ENCODE measurements at regions not wholly inside any gene's neighbourhood (a gene's known extent, or its start where the extent isn't known, plus 50 kb on each side); places are given as distances from the start of the nearest gene placed in this dataset.

DNA sequence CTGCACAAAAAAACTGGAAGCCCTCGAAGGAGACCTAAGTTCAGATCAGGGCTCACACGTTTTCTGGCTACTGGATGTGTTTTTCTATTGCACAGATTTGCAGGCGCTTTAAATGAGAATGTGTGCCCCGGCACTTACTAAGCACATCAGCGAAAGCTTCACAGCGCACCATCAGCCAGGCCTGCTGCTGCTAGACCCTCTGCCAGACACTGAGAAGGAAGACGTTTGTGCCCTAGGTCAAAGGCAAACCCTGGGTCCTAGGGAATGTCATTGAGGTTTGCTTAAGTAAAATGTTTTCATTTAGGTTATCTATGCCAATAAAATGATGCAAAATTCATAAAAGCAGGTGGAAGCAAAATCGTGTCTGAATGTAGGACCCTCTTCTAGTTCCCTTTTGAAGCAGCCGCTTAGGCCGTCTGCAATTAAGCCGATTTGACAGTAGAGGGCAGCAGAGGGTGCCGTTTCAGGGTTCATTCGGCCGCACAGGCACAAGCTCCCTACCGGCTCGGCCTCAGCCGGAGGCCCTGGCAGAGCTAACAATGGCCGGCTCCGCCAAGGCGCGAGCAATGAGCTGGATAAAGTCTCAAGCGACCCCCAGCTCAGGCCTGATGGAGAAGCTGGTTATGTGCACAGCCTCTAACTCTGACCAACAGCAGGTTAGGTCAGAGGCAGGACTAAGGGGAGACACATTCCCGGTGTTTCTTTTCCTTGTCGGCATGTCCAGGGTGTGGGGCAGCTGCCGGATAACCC is 107.2 kb upstream of the FOXA2 start (continued):
- TF ChIP-seq TCF7 (IDR thresholded peaks at IDR 0.05; ENCODE audit: low read depth) (peak; percentile 33; the same call in 1 of the 2 replicates), ZNF652 (CRISPR knock-in tag; IDR thresholded peaks at IDR 0.05; ENCODE audit: borderline replicate concordance, low read depth) (no peak), ZNF160 (CRISPR knock-in tag; IDR thresholded peaks at IDR 0.05) (no peak), NFKBIZ (CRISPR knock-in tag; IDR thresholded peaks at IDR 0.05) (no peak), CBX2 (IDR thresholded peaks at IDR 0.05; ENCODE audit: low read depth, low read length) (no peak), CBX2 (CRISPR knock-in tag; IDR thresholded peaks at IDR 0.05; ENCODE audit: low read depth) (peak; percentile 56; the same call in 1 of the 2 replicates), HIC2 (CRISPR knock-in tag; IDR thresholded peaks at IDR 0.05; ENCODE audit: low read depth) (no peak), AGO2 (optimal IDR thresholded peaks at IDR 0.05; ENCODE audit: low read depth, low read length) (no peak), ZNF83 (CRISPR knock-in tag; IDR thresholded peaks at IDR 0.05; ENCODE audit: borderline replicate concordance) (0 out of 2 replicates have a peak, but pooled peaks have one; percentile 16), HNF4G (IDR thresholded peaks at IDR 0.05; ENCODE audit: borderline replicate concordance, low read depth, low read length) (no peak), HNF4G (CRISPR knock-in tag; IDR thresholded peaks at IDR 0.05; ENCODE audit: borderline replicate concordance, low read depth) (0 out of 2 replicates have a peak, but pooled peaks have one; percentile 18), PAWR (CRISPR knock-in tag; IDR thresholded peaks at IDR 0.05; ENCODE audit: borderline replicate concordance) (no peak), THAP11 (CRISPR knock-in tag; IDR thresholded peaks at IDR 0.05) (peak; percentile 66), RBFOX2 (IDR thresholded peaks at IDR 0.05; ENCODE audit: low read depth, low read length) (no peak), IRF2 (CRISPR knock-in tag; IDR thresholded peaks at IDR 0.05) (peak; percentile 61), SAP130 (CRISPR knock-in tag; IDR thresholded peaks at IDR 0.05; ENCODE audit: low read depth) (no peak), MATR3 (CRISPR knock-in tag; IDR thresholded peaks at IDR 0.05) (no peak), MTF2 (CRISPR knock-in tag; IDR thresholded peaks at IDR 0.05; ENCODE audit: borderline replicate concordance) (0 out of 2 replicates have a peak, but pooled peaks have one; percentile 28), ZNF12 (CRISPR knock-in tag; IDR thresholded peaks at IDR 0.05) (no peak), ZNF788 (CRISPR knock-in tag; IDR thresholded peaks at IDR 0.05; ENCODE audit: borderline replicate concordance) (peak; percentile 69; the same call in 1 of the 2 replicates), GABPB1 (CRISPR knock-in tag; IDR thresholded peaks at IDR 0.05) (peak; percentile 48; the same call in 1 of the 2 replicates), REXO4 (CRISPR knock-in tag; IDR thresholded peaks at IDR 0.05; ENCODE audit: borderline replicate concordance) (no peak), ATAD3A (CRISPR knock-in tag; IDR thresholded peaks at IDR 0.05) (no peak), GABPA (IDR thresholded peaks at IDR 0.05; ENCODE audit: low read depth, low read length) (no peak), GABPA (CRISPR knock-in tag; IDR thresholded peaks at IDR 0.05; ENCODE audit: low read depth) (no peak)
- TF ChIP-seq, protein P1, sequence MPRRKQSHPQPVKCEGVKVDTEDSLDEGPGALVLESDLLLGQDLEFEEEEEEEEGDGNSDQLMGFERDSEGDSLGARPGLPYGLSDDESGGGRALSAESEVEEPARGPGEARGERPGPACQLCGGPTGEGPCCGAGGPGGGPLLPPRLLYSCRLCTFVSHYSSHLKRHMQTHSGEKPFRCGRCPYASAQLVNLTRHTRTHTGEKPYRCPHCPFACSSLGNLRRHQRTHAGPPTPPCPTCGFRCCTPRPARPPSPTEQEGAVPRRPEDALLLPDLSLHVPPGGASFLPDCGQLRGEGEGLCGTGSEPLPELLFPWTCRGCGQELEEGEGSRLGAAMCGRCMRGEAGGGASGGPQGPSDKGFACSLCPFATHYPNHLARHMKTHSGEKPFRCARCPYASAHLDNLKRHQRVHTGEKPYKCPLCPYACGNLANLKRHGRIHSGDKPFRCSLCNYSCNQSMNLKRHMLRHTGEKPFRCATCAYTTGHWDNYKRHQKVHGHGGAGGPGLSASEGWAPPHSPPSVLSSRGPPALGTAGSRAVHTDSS (CRISPR knock-in tag; conservative IDR thresholded peaks at IDR 0.05): no peak
- TF ChIP-seq, protein P2, sequence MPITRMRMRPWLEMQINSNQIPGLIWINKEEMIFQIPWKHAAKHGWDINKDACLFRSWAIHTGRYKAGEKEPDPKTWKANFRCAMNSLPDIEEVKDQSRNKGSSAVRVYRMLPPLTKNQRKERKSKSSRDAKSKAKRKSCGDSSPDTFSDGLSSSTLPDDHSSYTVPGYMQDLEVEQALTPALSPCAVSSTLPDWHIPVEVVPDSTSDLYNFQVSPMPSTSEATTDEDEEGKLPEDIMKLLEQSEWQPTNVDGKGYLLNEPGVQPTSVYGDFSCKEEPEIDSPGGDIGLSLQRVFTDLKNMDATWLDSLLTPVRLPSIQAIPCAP (CRISPR knock-in tag; IDR thresholded peaks at IDR 0.05; ENCODE audit: low read depth): no peak

Data from HepG2 (cell line).